GM18520 (cell line): ENCODE measurements at regions not wholly inside any gene's neighbourhood (a gene's known extent, or its start where the extent isn't known, plus 50 kb on each side); places are given as distances from the start of the nearest gene placed in this dataset.

ENCODE experiments used
- ATAC-seq: cut with Tn5 transposase; IDR thresholded peaks from one replicate; pipeline ENCODE4 v1.9.1; 2021; ENCODE audit not compliant: unreplicated experiment

- no peak for ATAC-seq
These were observed 478.6 kb downstream of the EFNB2 start for GRCh38 chr13:106056851-106057250.

- ATAC-seq, result no peak
These were observed 483.2 kb downstream of the EFNB2 start for GRCh38 chr13:106052200-106052767.

- no peak for ATAC-seq
These were observed 486.3 kb downstream of the EFNB2 start for GRCh38 chr13:106049171-106049570.

- no peak for ATAC-seq
These were observed 487.1 kb downstream of the EFNB2 start for GRCh38 chr13:106048386-106048785.

DNA sequence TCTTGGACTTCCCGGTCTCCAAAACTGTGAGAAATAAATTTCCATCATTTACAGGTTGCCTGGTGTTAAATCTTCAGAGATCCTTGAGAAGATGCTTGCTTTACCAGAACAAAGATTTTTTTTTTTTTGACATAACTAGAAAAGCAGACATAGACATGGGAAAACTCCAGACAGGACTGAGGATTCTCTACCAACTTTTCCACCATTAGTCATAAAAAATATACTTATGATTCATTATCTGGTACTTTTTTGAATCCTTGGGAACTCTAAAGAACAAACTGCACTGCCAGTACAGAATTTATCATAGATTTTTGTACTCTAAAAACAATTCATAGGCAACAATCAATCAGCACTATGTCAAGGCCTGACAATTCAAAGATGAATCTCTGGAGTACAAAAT lies 487.6 kb downstream of the EFNB2 start:
- no peak for ATAC-seq

DNA sequence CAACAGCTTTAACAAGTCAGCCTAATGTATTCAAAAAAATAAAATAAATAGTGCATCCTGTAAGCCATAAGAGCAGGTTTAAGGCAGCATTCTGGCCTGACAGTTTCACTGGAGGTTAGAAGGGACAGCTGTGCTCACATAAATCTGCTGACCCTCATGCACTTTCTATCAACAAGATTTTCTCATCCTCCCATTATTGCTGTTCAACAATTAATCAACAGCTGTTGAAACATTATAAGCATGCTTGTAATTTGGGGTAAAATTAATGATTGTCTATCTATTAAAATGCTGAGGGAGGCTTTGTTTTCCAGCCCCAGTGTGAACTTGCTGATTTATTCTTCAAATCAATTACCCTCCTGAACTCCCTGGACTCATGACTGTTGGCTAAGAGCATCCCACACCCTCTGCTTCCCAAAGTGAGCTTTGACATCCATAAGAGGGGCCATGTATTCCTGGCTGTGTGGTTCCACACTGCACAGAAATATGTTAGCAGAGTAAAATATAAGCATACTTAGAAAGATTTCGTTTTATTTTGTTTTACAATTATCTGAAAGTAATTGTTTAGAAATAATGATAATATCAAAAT lies 492.4 kb downstream of the EFNB2 start:
- no peak for ATAC-seq

GRCh38 chr13:106041445-106041844 lies 494.0 kb downstream of the EFNB2 start:
- no peak for ATAC-seq

DNA sequence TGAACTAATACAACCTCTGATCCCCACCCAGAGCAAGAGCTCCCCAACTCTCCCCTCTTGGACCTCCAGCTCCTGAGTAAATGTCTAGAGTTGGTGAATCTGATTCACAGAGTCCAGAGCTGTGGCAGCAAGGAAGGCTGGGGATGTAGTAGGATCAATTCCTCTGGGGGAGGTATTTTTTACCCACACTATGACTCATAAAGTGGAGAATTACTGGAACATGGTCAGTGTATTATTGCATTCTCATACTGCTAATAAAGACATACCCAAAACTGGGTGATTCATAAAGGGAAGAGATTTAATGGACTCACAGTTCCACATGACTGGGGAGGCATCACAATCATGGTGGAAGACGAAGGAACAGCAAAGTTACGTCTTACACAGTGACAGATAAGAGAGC lies 496.7 kb downstream of the EFNB2 start:
- ATAC-seq, result no peak

DNA sequence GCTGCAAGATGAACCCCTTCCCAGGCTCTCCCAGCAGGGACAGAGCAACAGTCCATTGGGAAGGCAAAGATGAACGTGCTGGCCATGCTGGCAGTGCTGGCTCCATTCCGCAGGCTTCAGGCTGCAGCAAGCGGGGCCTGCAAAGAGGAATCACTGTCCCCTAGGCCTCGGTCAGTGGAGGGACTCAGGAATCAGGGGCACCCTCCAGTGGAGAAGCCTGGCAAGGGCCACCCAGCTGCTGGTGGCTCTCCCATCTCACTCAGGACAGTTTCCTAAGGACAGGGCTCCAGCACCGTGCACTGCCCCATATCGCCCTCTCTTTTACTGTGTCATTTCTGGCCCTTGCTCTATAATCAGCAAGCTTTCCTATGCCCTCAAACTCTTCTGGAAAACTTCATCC lies 498.6 kb downstream of the EFNB2 start:
- no peak for ATAC-seq

DNA sequence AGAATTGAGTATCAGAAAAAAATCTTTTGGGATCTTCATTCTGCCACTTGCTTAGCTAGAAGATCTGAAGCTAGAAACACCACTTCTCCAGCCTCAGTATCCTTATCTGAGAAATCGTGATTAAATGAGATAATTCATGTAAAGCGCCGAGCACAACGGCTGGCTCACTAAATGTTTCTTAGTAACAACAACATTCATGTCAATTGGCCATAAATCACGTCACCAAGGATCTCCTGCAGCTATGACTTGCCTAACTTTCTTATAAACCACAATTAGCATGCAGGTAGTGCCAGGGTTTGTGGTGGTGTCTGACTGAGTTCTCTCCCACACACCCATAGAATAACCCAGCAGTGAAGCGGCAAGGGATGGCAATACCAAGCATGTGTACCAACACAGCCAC lies 501.3 kb downstream of the EFNB2 start:
- no peak for ATAC-seq

- no peak for ATAC-seq
These were observed 501.8 kb downstream of the EFNB2 start for GRCh38 chr13:106033659-106034058.

- ATAC-seq, result no peak
These were observed 503.0 kb downstream of the EFNB2 start for GRCh38 chr13:106032441-106032840.

- no peak for ATAC-seq
These were observed 505.7 kb downstream of the EFNB2 start for GRCh38 chr13:106029676-106030290.

- no peak for ATAC-seq
These were observed 506.6 kb downstream of the EFNB2 start for GRCh38 chr13:106028911-106029310.

DNA sequence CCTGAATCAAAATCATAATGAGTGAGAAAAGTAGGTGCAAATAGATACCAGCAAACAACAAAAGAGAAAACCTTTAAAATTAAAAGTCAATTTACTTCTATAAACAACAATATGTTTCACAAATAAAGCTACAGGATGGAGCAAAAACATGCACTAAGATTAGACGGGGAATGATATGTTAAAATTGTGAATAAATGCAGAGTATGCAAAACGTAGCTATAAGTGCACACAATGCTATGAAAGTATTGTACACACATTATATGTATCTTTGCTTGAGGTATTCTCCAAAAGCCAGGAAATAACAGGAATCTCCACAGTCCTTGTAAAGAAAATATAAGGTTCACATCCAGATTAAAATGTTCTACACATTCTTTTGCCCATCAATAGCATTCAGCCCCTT lies 523.9 kb downstream of the EFNB2 start:
- no peak for ATAC-seq

GRCh38 chr13:106010836-106011235 lies 524.6 kb downstream of the EFNB2 start:
- ATAC-seq, result no peak

DNA sequence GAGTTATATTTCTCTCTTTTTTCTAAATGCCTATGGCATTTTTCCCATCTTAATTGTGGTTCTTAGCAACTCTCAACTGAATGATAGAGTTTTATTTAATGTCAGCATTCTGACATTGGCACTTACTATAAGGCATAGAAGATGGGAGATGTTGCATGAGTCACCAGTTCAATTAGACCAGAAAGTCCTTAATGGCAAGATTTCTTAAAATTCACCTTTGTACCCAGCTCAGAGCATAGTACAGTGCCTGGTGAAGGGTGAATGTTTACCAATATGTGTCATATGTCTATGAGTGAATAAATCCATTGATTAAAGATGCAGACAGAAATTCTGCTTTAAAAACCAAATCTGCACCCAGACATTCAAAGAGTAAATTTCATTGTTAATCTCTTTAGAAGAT lies 526.9 kb downstream of the EFNB2 start:
- ATAC-seq, result no peak

- ATAC-seq, result no peak
These were observed 528.3 kb downstream of the EFNB2 start for GRCh38 chr13:106007156-106007555.

GRCh38 chr13:106003651-106004050 lies 531.8 kb downstream of the EFNB2 start:
- ATAC-seq, result no peak

DNA sequence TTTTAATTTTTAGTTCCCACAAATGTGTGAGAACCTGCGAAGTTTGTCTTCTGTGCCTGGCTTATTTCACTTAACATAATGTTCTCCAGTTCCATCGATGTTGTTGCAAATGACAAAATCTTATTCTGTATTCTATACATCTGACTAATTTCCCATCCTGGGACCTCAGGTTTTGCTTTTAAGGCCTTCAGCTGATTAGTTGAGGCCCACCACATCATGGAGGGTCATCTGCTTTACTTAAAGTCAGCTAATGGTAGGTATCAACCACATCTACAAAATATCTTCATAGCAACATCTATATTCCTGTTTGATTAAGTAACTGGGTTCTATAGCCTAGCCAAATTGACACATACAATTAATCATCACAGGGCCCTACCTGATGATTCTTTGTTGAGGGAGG lies 534.0 kb downstream of the EFNB2 start:
- ATAC-seq, result no peak

DNA sequence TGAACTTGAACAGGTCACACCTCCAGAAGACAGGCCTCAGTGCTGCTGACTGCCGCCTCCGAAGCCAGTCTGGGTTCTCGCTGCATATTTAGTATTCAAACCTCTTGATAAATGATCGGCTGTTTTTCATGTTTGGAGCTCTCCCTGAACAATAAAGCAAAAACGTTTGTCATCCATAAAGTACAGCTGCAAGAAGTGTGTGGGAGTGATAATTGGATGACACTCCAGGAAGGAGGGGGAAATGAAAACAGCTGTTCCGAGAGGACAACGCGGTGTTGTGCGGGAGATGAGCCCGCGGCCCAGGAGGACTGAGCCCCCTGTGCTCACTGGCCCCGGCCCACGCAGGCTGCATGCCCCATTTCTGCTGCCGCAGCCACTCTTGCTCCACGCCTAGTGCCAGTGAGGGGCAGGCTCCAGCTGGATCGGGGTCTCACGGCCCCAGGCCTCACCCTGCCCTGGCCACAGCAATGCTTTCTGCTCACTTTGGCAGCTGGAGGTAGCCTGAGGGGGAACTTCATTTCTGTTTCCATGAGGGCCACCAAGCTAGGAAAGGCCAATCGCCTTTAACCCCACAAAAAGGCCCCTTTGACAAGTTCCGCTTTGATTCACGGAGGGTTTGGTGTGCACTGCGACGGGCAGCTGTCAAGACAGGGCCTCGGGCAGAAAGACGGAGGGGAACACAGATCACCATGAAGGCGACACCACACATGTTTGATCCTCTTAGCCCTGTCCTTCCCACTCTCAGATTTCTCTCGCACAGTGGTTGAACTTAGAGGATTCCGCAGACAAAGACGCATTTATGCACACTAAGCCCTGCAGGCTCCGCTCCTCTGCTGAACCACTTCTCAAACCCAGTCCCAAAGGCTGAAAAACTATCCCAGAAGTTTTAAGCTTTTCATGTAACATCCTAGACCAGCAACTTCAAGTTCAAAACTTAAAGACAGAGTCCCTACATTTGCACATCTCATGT lies 537.6 kb downstream of the EFNB2 start:
- no peak for ATAC-seq
